IMR-90 (cell line): ENCODE measurements at regions not wholly inside any gene's neighbourhood (a gene's known extent, or its start where the extent isn't known, plus 50 kb on each side); places are given as distances from the start of the nearest gene placed in this dataset.

Experiments
- ATAC-seq: fragments of 200-7000 bp; cut with Tn5 transposase; 2 replicates; pipeline ENCODE4 v1.9.1; 2020; ENCODE audit warnings: low read depth, mild to moderate bottlenecking, moderate library complexity
- BruUV-seq: library from RNA; stranded (reverse); fragments of 400-500 nt; replicated peaks from 2 replicates; lab custom pipeline; 2021; lab: Mats Ljungman, UMichigan
- CTCF ChIA-PET: fragments of 300-600 bp; formaldehyde crosslinking; extraction: SDS; loops from one replicate; lab custom pipeline; 2021; ENCODE audit warnings: antibody characterized with exemption; lab: Yijun Ruan, JAX
- POLR2A ChIA-PET: fragments of 300-600 bp; sonication (Branson Sonifier 250); formaldehyde crosslinking; loops from one replicate; lab custom pipeline; 2022; ENCODE audit warnings: antibody characterized with exemption; ENCODE audit not compliant: unreplicated experiment; lab: Charles Lee
- DNase-seq: peaks from one replicate; pipeline ENCODE4 v3.0.0; 2013
- H2AFZ ChIP-seq: replicated peaks from 2 replicates; pipeline ENCODE3; 2013; ENCODE audit warnings: low read length, mild to moderate bottlenecking; ENCODE audit not compliant: poor library complexity
- H2AK5ac ChIP-seq: 2 replicates; pipeline ENCODE4 v1.6.1; 2013; ENCODE audit warnings: low read depth, low read length, inconsistent platforms
- H2AK9ac ChIP-seq: replicated peaks from 2 replicates; pipeline ENCODE3; 2013; ENCODE audit warnings: mild to moderate bottlenecking, low read depth, low read length, moderate library complexity; ENCODE audit not compliant: poor library complexity
- H2BK120ac ChIP-seq: 2 replicates; pipeline ENCODE4 v1.6.1; 2013; ENCODE audit warnings: low read depth, low read length, inconsistent platforms
- H2BK15ac ChIP-seq: 3 replicates; pipeline ENCODE4 v1.6.1; 2013; ENCODE audit warnings: low read depth, low read length, inconsistent platforms
- H2BK20ac ChIP-seq: 2 replicates; pipeline ENCODE4 v1.6.1; 2013; ENCODE audit warnings: low read depth, mild to moderate bottlenecking, inconsistent platforms, low read length, moderate library complexity
- H2BK5ac ChIP-seq: 2 replicates; pipeline ENCODE4 v1.6.1; 2013; ENCODE audit warnings: mild to moderate bottlenecking, low read depth, low read length, inconsistent platforms; ENCODE audit not compliant: poor library complexity, severe bottlenecking
- H3K14ac ChIP-seq: replicated peaks from 2 replicates; pipeline ENCODE4 v1.6.1; 2013; ENCODE audit warnings: low read depth, low read length, inconsistent platforms
- H3K18ac ChIP-seq: 2 replicates; pipeline ENCODE4 v1.6.1; 2013; ENCODE audit warnings: low read depth, low read length, control low read depth
- H3K23ac ChIP-seq: 2 replicates; pipeline ENCODE4 v1.6.1; 2013; ENCODE audit warnings: low read depth, low read length, inconsistent platforms
- H3K27ac ChIP-seq: 2 replicates; pipeline ENCODE4 v1.5.1; 2013; ENCODE audit warnings: mild to moderate bottlenecking, control low read depth, low read length; ENCODE audit not compliant: insufficient read depth
- H3K27me3 ChIP-seq: 2 replicates; pipeline ENCODE4 v1.6.1; 2013; ENCODE audit warnings: low read length; ENCODE audit not compliant: control insufficient read depth, insufficient read depth
- H3K36me3 ChIP-seq: 2 replicates; pipeline ENCODE4 v1.6.1; 2013; ENCODE audit warnings: low read length, mixed read lengths; ENCODE audit not compliant: control insufficient read depth, insufficient read depth
- H3K4ac ChIP-seq: 2 replicates; pipeline ENCODE4 v1.6.1; 2013; ENCODE audit warnings: low read depth, low read length, inconsistent platforms
- H3K4me1 ChIP-seq: 2 replicates; pipeline ENCODE4 v1.6.1; 2013; ENCODE audit warnings: low read length, mixed read lengths; ENCODE audit not compliant: control insufficient read depth, insufficient read depth
- H3K4me2 ChIP-seq: 2 replicates; pipeline ENCODE4 v1.6.1; 2013; ENCODE audit warnings: low read depth, mild to moderate bottlenecking, control low read depth, low read length, moderate library complexity
- H3K4me3 ChIP-seq: 2 replicates; pipeline ENCODE4 v1.5.1; 2013; ENCODE audit warnings: low read depth, mild to moderate bottlenecking, control low read depth, low read length, moderate library complexity; ENCODE audit not compliant: insufficient read depth
- H3K56ac ChIP-seq: 2 replicates; pipeline ENCODE4 v1.6.1; 2013; ENCODE audit warnings: low read length, inconsistent platforms; ENCODE audit not compliant: insufficient read depth; ENCODE audit errors: extremely low read depth
- H3K79me1 ChIP-seq, 2 experiments: 2 replicates each; pipeline ENCODE4 v1.6.1; 2013; ENCODE audit warnings: low read length in 2 of 2, inconsistent platforms in 1 of 2, low read depth in 1 of 2
- H3K9ac ChIP-seq: 2 replicates; pipeline ENCODE4 v1.6.1; 2013; ENCODE audit warnings: low read depth, low read length, control low read depth
- H3K9me1 ChIP-seq: 2 replicates; pipeline ENCODE4 v1.6.1; 2013; ENCODE audit warnings: low read length, inconsistent platforms; ENCODE audit not compliant: insufficient read depth
- H3K9me3 ChIP-seq: 2 replicates; pipeline ENCODE4 v1.6.1; 2013; ENCODE audit warnings: low read length; ENCODE audit not compliant: control insufficient read depth, insufficient read depth
- H4K20me1 ChIP-seq: 2 replicates; pipeline ENCODE4 v1.6.1; 2013; ENCODE audit warnings: low read length, inconsistent platforms; ENCODE audit not compliant: insufficient read depth
- H4K5ac ChIP-seq: 2 replicates; pipeline ENCODE4 v1.6.1; 2013; ENCODE audit warnings: mild to moderate bottlenecking, low read depth, low read length, control low read depth
- H4K8ac ChIP-seq, 2 experiments: 2 replicates each; pipeline ENCODE4 v1.6.1; 2013; ENCODE audit warnings: low read depth in 2 of 2, low read length in 2 of 2, control low read depth in 1 of 2, inconsistent platforms in 1 of 2
- H4K91ac ChIP-seq: 2 replicates; pipeline ENCODE4 v1.6.1; 2013; ENCODE audit warnings: low read depth, low read length, inconsistent platforms; ENCODE audit not compliant: insufficient read depth
- BHLHE40 ChIP-seq: fragments of 150-350 bp; IDR thresholded peaks from 2 replicates; pipeline ENCODE4 v1.6.1; 2016; ENCODE audit warnings: mild to moderate bottlenecking, low read depth, low read length
- CEBPB ChIP-seq: IDR thresholded peaks from 2 replicates; pipeline ENCODE4 v1.6.1; 2012; ENCODE audit warnings: low read depth, low read length, improper control_type of control experiment
- MAZ ChIP-seq: IDR thresholded peaks from 2 replicates; pipeline ENCODE4 v1.6.1; 2012; ENCODE audit warnings: low read depth, mild to moderate bottlenecking, low read length, improper control_type of control experiment, moderate library complexity, borderline replicate concordance
- POLR2A ChIP-seq: IDR thresholded peaks from 2 replicates; pipeline ENCODE4 v1.6.1; 2012; ENCODE audit warnings: mild to moderate bottlenecking, low read depth, low read length
- RCOR1 ChIP-seq: IDR thresholded peaks from 2 replicates; pipeline ENCODE4 v1.6.1; 2012; ENCODE audit warnings: mild to moderate bottlenecking, low read length, improper control_type of control experiment; ENCODE audit not compliant: insufficient replicate concordance
- SMC3 ChIP-seq: fragments of 150-350 bp; IDR thresholded peaks from 2 replicates; pipeline ENCODE4 v1.6.1; 2016; ENCODE audit warnings: low read depth, mild to moderate bottlenecking, antibody characterized with exemption, low read length, moderate library complexity
- dilution Hi-C: fragments of 300-500 bp; cut with HindIII; formaldehyde crosslinking; loops from one replicate; pipeline ENCODE4 v1.14.3; 2018; ENCODE audit warnings: low sequenced_read_pairs; ENCODE audit not compliant: unreplicated experiment
- in situ Hi-C: fragments of 300-500 bp; cut with MboI; formaldehyde crosslinking; loops from 3 replicates; pipeline ENCODE4 v1.14.3; 2019; ENCODE audit warnings: low sequenced_read_pairs, inconsistent platforms, mixed read lengths
- intact Hi-C: fragments of 100-400 bp; cut with micrococcal nuclease; formaldehyde crosslinking; loops from 2 replicates; pipeline ENCODE4 v1.10.0; 2022
- TF ChIP-seq, protein P1 (sequence below): conservative IDR thresholded peaks from 2 replicates; pipeline ENCODE4 v1.5.1; 2012; ENCODE audit warnings: mild to moderate bottlenecking, low read depth, low read length, improper control_type of control experiment

DNA sequence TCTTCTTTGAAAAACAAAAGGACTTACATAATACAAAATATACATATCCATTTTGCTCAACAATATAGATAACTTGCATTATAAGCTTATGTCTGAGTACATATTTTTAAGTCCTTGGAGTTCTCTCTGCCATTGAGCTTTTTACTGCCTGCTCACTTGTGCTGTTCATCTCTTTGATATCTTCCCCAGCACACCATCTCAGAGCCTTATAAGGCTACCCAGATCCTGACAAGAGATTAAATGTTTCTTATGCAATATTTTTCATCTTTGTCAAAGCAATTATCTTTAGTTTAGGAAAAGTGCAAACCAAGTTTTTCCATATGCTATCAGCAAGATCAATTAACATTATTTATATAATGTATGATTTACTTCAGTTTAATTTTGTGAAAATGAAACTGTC, 60.7 kb upstream of the ITGA1 start:
- H3K14ac ChIP-seq = no peak overlapping the region
- H2BK5ac ChIP-seq = no peak overlapping the region
- ATAC-seq = no peak
- H4K91ac ChIP-seq = no peak overlapping the region
- TF ChIP-seq, protein P1, sequence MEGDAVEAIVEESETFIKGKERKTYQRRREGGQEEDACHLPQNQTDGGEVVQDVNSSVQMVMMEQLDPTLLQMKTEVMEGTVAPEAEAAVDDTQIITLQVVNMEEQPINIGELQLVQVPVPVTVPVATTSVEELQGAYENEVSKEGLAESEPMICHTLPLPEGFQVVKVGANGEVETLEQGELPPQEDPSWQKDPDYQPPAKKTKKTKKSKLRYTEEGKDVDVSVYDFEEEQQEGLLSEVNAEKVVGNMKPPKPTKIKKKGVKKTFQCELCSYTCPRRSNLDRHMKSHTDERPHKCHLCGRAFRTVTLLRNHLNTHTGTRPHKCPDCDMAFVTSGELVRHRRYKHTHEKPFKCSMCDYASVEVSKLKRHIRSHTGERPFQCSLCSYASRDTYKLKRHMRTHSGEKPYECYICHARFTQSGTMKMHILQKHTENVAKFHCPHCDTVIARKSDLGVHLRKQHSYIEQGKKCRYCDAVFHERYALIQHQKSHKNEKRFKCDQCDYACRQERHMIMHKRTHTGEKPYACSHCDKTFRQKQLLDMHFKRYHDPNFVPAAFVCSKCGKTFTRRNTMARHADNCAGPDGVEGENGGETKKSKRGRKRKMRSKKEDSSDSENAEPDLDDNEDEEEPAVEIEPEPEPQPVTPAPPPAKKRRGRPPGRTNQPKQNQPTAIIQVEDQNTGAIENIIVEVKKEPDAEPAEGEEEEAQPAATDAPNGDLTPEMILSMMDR = no peak
- TF ChIP-seq MAZ = no peak
- TF ChIP-seq CEBPB = no peak
- TF ChIP-seq RCOR1 = no peak
- no peak for TF ChIP-seq POLR2A
- no peak for TF ChIP-seq SMC3
- TF ChIP-seq BHLHE40 = no peak
- H4K20me1 ChIP-seq = no peaks in the 10 kb centered on the region
- H3K4me1 ChIP-seq = peaks cover 2% of the 10 kb centered on the region; the same call in 1 of the 2 replicates
- H2BK120ac ChIP-seq = no peak overlapping the region
- no peak overlapping the region for H3K18ac ChIP-seq
- POLR2A ChIA-PET = interaction anchor here (0.5 kb wide), 1 partner anchor 148 kb away, joined by 3 read pairs; no protein-coding TSS in a partner anchor
- no peak overlapping the region for H2BK15ac ChIP-seq
- H3K79me1 ChIP-seq = no peaks in the 10 kb centered on the region
- H3K27ac ChIP-seq = no peak overlapping the region
- no peak overlapping the region for H4K8ac ChIP-seq
- H3K27me3 ChIP-seq = no peaks in the 10 kb centered on the region
- no peak overlapping the region for H2AK9ac ChIP-seq
- in situ Hi-C loops = no loop called here
- H3K9me3 ChIP-seq = no peaks in the 10 kb centered on the region
- H3K23ac ChIP-seq = no peak overlapping the region
- no peak overlapping the region for H3K4me3 ChIP-seq
- H3K9ac ChIP-seq = no peak overlapping the region
- DNase-seq = no peak
- no TSS peak for BruUV-seq
- H3K4ac ChIP-seq = no peak overlapping the region
- CTCF ChIA-PET = no interaction called here
- intact Hi-C loops = no loop called here
- H2AK5ac ChIP-seq = no peak overlapping the region
- H3K9me1 ChIP-seq = no peaks in the 10 kb centered on the region
- no peak overlapping the region for H2AFZ ChIP-seq
- H3K4me2 ChIP-seq = no peak overlapping the region
- no peak overlapping the region for H3K56ac ChIP-seq
- H2BK20ac ChIP-seq = no peak overlapping the region
- dilution Hi-C loops = no loop called here
- H4K5ac ChIP-seq = no peak overlapping the region
- H3K36me3 ChIP-seq = no peaks in the 10 kb centered on the region
